NCI-H2171 (cell line): ENCODE measurements at regions not wholly inside any gene's neighbourhood (a gene's known extent, or its start where the extent isn't known, plus 50 kb on each side); places are given as distances from the start of the nearest gene placed in this dataset.
"Not testable (repeated sequence)": the region's sequence is repeated elsewhere in the genome, so short reads cannot be mapped to it uniquely, and the experiment has no call there.

ENCODE experiments used
- DNase-seq: peaks from one replicate; lab custom pipeline; 2025; lab: John Stamatoyannopoulos, UW

DNA sequence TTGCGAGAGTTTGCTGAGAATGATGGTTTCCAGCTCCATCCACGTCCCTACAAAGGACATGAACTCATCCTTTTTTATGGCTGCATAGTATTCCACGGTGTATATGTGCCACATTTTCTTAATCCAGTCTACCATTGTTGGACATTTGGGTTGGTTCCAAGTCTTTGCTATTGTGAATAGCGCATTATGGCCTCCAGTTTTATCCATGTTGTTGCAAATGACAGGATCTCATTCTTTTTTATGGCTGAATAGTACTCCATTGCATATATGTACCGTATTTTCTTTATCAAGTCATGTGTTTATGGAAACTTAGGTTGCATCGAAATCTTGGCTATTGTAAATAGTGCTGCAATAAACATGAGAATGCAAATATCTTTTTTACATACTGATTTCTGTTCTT lies 266.1 kb upstream of the STXBP6 start:
- DNase-seq: not testable (repeated sequence)

DNA sequence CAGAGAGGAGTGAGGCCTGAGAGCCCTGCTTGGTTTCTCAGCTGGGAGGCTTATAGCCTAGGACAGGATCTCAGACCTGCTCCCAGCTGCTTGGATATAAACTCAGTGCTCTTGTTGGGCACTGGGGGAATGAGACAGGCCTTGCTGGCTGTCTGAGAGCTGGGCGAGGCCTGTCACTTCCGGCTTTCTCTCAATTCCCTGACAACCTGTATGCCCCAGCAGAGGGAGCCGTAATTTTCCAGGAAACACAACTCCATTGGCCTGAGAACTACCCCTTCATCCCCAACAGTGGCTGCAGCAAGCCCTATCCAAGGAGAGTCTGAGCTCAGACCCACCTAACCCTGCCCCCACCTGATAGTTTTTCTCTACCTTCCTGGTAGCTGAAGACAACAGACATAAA lies 258.3 kb upstream of the STXBP6 start:
- no peak for DNase-seq

DNA sequence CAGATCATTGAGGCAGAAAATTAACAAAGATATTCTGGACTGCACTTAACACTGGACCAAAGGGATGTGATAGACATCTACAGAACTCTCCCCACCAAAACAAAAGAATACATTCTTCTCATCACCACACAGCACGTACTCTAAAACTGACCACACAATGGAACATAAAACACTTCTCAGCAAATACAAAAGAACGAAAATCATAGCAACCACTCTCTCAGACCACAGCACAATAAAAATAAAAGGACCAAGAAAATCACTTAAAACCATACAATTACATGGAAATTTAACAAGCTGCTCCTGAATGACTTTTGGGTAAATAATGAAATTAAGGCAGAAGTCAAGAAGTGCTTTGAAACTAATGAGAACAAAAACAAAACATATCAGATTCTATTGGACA lies 254.0 kb upstream of the STXBP6 start:
- no peak for DNase-seq

DNA sequence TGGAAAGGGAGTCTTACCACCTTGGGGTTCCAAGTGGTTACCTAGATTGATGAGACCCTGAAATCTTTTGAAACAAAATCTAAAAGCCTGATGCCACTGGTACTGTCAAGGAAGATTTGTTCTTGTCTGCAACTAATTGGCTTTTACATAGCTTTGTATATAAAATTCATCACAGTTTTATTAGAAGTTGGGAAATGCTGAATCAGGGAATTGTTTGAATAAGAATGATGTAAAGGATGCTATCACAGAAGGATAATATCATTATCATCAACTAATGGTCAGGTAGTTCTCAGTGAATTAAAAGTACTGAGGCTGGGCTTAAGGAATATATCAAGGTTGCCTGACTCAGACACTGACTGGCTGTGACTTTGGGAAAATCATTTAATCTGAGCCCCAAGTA lies 248.3 kb upstream of the STXBP6 start:
- no peak for DNase-seq

DNA sequence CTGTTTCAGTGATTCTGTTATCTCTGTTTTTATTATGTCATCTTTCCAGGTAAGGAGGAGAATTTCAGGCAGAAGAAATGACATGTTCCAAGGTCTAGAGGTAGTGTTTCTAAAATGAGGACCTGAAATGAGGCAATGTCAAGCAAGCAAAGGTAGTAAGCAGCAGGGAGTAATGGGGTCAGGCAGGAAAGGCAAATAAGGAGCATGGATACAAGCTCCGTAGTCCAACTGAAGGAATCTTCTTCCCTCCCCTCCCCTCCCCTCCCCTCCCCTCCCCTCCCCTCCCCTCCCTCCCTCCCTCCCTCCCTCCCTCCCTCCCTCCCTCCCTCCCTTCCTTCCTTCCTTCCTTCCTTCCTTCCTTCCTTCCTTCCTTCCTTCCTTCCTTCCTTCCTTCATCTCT lies 240.2 kb upstream of the STXBP6 start:
- DNase-seq: not testable (repeated sequence)

DNA sequence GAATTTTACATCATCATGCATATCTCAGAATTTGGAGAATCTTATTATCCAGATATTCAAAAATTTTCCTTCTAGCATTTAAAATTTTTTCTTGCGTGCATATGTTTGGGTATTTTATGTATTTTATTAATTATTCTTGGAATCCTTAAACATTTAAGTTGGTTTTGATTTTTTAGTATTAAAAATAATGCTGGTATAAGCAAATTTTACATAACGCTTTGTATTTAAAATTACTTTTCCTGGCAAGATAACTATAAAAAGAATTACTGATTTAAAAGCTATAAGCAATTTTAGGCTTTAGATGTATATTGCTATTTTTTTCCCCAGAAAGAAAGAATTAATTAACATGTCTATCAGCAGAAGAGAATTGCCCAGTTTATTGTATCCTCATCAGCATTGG lies 224.6 kb upstream of the STXBP6 start:
- no peak for DNase-seq

DNA sequence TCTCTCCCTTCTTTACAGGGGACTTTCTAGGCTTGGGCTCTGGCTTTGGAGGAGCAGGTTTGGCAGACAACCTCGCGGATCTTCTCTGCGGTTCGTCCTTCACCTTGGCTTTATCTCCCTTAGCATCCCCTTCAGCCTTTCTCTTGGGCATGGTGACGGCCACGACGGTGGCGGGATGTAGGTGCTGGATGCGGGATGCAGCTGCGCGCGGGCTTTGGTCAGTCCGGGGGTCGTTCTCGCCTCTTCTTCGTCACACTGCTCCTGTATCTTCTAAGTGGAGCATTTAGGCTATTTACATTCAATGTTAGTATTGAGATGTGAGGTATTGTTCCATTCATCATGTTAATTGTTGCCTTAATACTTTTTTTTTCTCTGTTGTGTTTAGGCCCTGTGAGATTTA lies 217.2 kb upstream of the STXBP6 start:
- DNase-seq: no peak

DNA sequence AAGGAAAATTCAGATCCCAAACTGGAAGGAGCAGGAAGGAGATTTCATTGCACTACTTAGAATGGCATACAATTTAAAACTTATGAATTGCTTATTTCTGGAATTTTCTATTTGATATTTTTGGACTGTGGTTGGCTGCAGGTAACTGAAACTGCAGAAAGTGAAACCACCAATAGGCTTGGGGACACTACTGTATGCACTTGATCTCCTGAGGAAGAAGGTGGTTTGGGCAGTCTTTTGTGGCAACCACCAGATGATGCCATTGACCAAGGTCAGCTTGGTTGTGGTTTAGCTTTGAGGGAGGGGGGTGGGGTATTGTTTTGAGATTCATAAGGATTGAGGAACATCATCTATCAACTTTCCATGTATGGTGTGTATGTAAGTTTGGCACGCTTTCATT lies 209.5 kb upstream of the STXBP6 start:
- no peak for DNase-seq

DNA sequence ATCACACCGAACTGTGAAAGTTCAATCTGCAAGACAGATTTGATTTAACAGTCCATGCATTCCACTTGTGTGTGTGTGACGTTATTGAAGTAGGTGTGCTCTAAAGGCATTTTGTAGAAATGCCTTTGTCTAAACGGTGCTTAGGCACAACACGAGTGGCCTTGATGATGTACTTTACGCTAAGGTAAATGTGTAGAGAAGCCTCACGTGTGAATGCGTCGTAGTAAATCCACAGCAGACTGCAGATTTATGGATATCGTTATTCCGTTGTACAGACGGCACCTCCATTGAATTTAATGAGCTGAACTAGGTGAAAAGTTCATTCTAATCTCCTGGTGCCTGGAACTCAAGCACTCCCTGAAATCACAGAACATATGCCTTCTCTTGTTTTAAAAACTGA lies 202.8 kb upstream of the STXBP6 start:
- no peak for DNase-seq

DNA sequence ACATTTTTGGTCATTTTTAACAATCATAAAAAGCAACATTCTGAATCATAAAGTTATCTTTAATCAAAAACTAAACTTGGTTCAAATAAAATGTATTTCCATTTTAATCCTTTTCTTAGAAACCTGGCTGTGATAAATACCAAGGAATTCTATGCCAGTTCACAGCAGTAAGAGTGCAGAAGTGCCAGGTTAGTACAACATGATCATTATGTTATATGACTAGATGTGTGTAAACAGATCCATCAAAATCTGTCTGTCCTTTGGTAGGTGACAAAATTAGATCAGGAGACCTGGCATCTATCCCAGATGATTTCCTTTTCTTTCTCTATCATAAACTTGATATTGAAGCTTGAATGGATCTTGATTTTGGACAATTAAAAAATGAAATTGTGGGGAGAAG lies 200.6 kb upstream of the STXBP6 start:
- no peak for DNase-seq

DNA sequence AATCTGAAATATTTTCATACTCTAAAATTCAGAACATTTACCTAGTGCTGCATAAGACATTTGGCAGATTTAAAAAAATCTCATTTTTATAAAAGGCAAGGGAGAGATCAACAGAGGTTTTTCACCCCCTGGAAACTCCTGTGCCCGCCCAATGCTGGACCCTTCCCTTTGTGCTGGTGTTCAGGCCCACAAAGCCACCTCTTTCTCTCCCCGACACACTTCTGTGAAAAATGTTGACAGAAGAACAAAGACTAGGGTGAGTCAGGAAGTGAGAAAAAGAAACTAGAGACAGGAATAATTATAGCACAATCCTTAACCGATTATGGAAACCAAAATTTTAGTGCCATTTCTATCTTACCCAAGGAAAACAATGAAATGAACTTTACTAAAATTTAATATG lies 197.7 kb upstream of the STXBP6 start:
- no peak for DNase-seq

DNA sequence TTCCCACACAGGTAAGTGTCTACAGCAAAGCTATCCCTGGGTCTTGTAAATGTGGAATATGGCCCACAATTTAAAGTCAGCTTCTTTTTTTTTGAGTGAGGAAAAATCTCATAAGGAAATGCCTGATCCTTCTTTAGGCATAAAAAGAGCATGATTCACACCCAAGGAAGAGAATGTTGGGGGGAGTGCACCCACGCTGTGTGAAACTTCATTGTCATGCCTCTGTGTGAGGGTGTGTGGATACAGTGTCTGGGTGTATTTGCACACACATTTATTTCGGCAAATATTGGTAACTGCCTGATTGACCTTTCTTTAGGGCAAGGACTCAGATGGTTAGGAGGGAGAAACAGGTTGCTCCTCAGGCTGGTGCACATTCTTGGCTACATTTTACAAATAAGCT lies 196.8 kb upstream of the STXBP6 start:
- DNase-seq: no peak

DNA sequence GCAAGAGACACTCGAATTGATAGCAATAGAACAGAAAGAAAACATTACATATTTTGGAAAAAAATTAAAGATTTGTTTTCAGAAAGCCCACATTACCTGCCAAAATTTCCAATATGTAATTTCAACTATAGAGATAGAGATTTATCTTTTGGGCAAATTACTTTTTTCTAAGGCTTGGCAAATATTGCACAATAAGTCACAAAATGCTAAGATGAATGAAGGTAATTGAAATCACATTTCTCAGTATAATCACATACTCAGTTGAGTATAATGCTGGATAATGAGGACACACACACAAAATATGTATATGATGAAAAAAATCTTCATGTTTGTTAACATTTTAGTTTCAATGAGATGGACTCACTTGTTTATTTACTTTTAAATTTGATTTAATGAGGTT lies 189.2 kb upstream of the STXBP6 start:
- DNase-seq: no peak

DNA sequence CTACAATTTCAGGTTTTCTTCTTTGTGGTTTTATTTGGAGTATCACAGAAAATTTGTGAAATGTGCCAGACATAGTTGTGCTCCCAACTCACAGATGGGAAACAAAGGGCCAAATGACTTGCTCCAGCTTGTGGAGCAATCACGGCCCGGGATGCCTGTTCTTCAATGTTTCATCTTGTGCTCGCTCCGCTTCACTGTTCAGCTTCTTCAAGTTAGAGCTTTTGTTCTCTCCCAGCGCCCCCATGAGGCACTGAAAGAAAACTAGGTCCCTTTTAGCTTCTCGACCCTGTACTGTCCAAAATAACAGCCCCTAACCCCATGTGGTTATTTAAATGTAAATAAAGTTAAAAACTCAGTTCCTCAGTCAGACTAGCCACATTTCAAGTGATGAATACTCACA lies 187.9 kb upstream of the STXBP6 start:
- DNase-seq: no peak

DNA sequence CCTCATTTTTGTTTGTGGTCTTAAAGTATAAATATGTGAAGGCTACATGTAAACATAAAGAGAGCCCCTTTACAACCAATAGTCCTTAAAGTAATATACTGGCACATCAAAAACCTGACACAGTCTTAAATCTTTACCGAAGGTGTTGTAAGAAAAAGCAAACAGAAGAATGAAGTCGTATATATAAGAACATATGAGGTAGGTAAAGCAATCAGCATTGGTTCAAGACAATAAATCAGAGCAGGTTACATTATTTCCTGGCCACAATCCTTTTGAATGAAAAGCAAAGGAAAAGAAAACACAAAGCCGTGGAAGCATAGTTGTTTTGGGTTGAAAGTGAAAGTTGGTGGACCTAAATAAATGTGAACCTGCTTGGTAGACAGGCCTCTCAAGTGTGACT lies 183.7 kb upstream of the STXBP6 start:
- no peak for DNase-seq

DNA sequence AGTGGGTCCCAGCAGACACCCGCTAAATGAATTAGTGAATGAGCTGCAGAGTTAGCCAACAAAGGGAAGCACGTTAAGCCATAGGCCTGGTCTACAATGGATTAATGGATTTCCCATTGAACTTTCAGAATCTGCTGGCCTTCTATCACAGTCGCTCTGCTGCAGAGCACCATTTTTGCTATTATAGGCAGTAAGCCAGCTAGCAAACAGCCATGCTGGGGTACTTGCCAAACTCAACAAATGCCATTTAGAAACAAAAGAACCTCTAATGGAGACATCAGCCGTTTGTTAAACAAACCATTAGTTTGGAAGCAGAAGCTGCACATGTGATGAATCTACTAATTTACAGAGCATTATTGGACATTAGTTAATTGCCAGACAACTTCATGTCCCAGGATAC lies 181.1 kb upstream of the STXBP6 start:
- DNase-seq: no peak

DNA sequence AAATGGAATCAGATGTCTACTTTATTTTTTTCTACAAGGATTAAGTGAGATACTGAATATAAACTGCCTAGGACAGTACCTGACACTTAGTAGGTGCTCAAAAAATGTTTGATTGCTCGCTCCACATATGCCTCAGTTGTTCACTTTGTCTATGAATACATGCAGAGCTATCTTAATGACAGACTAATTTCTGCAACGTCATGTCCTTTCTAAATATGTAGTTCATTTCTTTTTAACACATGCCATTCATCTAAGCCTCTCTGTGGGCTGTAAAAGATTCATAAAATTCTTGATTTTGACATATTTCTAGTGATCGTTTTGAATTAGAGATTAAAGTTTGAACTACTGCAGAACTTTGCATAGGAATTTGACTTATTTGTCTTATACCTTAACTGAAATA lies 176.3 kb upstream of the STXBP6 start:
- DNase-seq: no peak

DNA sequence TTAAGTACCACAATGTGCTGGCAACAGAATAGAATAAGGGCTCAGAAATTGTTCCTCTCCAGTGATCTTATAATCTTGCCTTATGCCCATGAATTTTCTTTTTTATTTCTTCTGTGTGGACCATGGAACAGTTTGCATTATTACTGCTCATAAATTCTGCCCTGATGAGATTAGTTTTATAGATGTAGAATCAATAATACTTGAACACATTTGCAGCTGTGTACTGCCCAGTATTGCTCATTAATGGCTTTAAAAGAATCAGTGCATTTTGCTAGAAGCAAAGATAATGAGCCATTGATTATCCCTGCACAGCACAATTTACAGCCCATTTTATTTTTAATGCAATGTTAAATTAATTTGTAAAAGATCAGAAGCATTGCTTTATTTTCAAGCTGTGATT lies 172.3 kb upstream of the STXBP6 start:
- DNase-seq: no peak

DNA sequence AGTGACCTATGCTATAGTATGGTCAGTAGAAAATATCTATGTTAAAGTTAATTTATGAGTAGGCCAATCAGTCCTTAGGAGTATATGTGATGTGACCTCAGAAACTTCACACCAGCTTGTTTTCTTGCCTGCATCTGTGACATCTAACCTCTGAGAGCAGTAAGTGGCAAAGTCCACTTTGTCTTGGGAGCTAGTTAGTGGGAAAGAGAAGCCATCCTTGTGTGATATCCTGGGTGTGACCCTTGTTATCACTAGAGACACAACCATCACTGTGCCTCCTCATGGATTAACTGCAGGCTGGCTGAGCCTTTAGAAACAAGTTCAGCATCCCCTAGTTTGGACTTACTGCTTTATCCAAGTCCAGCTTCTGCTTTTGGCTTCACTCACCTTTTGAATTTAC lies 170.6 kb upstream of the STXBP6 start:
- no peak for DNase-seq

DNA sequence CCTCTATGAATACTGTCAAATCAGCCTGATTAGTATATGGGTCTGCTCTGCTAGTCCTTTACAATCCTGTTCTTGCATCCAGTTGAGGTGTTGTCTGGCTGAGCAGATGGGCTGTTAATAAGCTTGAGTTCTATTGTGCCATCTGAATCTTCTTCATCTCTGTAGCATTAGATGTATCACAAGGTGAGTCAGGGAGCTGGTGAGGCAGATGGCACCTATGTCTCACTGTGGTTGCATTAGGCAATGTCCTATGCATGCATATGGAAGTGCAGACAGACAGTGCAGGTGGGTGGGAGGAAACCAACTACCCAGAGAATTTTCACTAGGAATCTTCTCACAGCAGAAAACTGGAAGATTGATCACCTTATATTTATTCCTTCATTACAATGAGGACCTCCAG lies 165.7 kb upstream of the STXBP6 start:
- DNase-seq: no peak

DNA sequence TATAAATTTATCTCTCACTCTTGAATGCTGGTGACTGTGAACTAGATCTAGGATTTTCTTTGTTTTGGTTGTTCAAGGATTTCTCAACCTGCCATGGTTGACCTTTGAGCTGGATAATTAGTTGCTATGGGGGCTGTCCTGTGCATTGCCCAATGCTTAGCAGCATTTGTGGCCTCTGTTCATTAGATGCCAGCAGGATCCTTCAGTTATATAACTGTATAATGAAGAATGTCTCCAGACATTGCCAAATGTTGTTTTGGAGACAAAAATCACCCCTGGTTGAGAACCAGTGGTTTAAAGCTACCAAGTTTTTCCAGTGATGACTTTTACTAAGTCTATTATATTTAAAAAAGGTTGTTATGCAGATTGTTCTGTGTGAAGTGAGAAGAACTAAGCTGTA lies 147.9 kb upstream of the STXBP6 start:
- DNase-seq: no peak

DNA sequence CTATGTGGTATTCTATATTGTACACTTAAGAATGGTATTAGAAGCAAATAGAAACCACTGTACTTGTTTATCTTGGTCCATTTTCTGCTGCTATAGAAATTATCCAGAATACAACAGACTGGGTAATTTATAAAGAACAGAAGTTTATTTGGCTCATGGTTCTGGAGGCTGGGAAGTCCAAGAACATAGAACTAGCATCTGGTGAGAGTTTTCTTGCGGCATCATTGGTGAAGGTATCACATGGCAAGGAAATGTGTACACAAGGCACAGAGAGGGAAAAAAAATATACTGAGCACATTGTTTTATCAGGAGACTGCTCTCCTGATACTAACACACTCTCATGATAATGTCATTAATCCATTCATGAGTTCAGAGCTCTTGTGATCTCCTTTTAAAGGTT lies 130.3 kb upstream of the STXBP6 start:
- DNase-seq: no peak

DNA sequence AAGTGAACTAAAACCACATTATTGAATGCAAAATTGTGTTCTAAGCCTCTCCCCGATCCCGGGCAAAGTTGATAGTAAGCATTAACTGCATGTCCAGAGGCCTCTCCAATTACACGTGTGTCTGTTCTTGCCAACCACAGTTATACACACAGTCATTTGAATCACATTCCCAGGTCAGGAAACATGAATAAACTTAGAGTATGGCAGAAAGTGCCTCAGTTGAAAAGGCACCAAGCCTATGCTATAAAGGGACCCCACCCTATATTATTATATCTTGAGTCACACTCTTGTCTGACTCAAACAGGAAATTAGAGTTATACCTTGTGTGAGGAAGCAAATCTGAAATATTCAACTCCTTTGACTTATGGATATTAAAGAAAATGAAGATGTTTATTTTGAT lies 128.3 kb upstream of the STXBP6 start:
- DNase-seq: no peak

DNA sequence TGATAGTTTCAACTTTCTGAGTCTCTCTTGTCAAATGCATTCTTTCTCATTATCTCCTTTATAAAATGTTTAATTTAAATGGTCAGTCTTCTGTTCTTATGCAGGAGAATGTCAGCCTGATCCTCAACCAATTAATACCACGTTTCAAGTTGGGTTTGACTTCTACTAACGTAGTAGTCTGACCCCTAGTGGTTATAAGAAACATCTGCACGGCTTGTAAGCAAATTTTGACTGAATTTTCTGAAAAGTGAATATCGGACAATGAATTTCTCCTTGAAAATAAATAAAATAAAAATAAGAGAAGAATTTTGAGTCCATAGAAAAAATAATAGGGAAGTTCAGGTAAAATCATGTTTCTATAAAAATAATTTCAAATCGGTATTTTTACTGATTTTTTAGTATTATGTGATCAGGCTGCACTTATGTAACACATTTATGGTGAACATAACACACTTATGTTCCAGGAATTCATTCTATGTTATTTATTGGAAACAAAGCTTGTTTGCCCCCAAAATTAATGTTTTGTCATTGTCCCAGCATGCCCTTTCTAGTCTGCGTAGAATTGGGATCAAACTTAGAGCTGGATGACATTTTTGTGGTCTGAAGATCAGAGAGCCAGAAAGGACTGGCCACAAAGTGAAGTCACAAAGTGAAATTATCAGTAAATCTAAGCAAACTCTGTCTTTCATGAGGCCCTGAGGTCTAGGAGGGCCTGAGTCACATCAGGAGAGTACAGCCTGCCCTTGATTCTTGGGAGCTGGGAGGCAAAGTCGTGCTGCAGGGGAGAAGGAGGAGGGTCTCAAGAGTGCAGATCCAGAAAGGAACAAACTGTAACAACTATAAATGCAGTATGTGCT lies 101.2 kb upstream of the STXBP6 start:
- peak; percentile 33 for DNase-seq
